HUDEP-2 (cell line): ENCODE measurements at regions not wholly inside any gene's neighbourhood (a gene's known extent, or its start where the extent isn't known, plus 50 kb on each side); places are given as distances from the start of the nearest gene placed in this dataset.
"Not testable (repeated sequence)": the region's sequence is repeated elsewhere in the genome, so short reads cannot be mapped to it uniquely, and the experiment has no call there.

Source experiments
- DNase-seq, 76 experiments: peaks; one replicate each; lab custom pipeline; 2025; ENCODE audit not compliant: unreplicated experiment in 76 of 76; lab: John Stamatoyannopoulos, UW

GRCh38 chrX:79511799-79512198, 144.7 kb upstream of the ITM2A start:
- DNase-seq = no peak

- no peak for DNase-seq
These were observed 138.9 kb upstream of the ITM2A start for GRCh38 chrX:79506001-79506400.

DNA sequence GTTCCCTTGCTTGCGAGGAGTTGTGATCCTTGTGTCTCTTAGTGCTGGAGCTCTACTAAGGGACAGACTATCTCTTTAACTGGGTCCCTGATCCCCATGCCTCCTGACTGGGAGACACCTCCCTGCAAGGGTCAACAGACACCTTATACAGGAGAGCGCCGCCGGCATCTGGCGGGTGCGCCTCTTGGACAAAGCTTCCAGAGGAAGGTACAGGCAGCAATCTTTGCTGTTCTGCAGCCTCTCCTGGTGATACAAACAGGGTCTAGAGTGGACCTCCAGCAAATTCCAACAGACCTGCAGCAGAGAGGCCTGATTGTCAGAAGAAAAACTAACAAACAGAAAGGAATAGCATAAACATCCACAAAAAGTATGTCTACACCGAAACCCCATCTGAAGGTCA, 115.6 kb upstream of the ITM2A start:
- DNase-seq = no peak

- no peak for DNase-seq
These were observed 110.6 kb upstream of the ITM2A start for GRCh38 chrX:79477691-79478090.

DNA sequence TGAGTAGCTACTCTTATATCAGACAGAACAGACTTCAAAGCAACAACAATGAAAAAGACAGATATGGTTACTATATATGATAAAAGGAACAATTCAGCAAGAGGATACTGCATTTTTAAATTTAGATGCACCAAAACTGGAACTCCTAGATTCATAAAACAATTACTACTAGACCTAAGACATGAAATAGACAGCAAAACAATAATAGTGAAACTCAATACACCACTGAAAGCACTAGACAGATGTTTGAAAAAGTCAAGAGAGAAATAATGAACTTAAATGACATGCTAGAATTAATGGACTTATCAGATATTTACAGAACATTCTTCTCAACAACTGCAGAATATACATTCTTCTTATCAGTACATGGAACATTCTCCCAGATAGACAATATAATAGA, 99.5 kb upstream of the ITM2A start:
- DNase-seq = no peak

GRCh38 chrX:79462458-79462857, 95.3 kb upstream of the ITM2A start:
- no peak for DNase-seq

DNA sequence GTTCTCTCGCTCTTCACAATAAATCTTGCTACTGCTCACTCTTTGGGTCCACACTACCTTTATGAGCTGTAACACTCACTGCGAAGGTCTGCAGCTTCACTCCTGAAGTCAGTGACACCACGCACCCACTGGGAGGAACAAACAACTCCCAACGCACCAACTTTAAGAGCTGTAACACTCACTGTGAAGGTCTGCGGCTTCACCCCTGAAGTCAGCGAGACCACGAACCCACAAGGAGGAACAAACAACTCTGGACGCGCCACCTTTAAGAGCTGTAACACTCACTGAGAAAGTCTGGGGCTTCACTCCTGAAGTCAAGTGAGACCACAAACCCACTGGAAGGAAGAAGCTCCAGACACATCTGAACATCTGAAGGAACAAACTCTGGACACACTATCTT, 89.5 kb upstream of the ITM2A start:
- not testable (repeated sequence) for DNase-seq

DNA sequence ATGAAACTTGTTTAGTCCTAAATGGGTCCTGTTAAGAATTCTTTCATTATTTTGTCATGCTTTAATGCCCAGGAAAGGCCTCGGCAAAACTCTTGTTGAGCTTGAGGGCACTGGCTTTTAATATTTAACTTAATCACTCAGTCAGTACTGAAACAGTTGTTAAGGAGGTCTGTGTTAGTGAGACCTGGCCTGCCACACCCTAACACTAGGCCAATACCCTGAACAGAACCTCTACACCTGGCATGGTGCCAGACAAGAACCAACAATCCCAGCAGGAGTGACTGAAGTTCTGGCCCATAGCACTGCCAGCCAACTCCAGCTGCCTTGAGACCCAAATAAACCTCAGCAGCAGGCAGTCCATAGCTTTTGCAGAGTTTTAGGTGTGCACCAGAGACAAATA, 85.7 kb upstream of the ITM2A start:
- no peak for DNase-seq

- DNase-seq = no peak
These were observed 77.6 kb upstream of the ITM2A start for GRCh38 chrX:79444694-79445210.

GRCh38 chrX:79443121-79443520, 76.0 kb upstream of the ITM2A start:
- no peak for DNase-seq

DNA sequence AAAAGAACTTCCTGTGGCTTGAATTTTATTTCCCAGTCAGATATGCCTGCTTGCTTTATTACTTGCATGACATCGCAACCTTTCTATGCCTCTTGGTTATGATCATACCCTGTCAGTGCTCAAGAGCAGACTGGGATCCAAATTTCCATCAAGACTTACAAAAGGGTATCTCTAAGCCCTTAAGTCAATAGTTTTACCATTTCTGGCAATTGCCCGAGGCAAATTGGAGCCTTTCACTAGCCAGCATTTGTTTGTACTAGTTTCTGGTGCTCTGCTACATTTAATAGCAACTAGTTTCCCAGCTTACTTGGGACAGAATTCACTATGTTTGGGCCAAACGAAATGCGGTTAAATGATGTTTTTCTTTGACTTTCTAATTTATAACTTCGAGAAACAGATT, 73.2 kb upstream of the ITM2A start:
- no peak for DNase-seq
